ENCODE measurements at regions not wholly inside any gene's neighbourhood (a gene's known extent, or its start where the extent isn't known, plus 50 kb on each side); places are given as distances from the start of the nearest gene placed in this dataset.

DNA sequence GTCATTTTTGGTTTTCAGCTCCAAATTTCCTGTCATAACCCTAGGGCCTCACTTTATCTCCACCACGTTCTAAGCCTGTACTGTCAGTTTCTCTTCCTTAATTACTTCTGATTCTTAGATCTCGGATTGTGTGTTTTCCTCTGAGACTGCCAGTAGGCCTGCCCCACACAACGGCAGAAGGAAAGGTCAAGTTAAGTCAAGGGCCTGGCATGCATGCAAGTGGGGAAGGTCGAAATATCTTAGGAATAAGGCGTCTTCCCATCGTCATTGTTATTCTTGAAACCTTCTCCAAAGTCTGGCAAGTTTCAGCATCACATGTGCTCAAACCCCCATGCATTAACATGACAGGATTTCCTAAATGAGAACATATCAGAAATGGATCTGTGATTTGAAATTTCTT lies 203.5 kb upstream of the TSHZ2 start:
- Histone ChIP-seq H3K9me3 (no peaks in the 10 kb centered on the region), H3K4me1 (no peaks in the 10 kb centered on the region), H3K36me3 (no peaks in the 10 kb centered on the region), H3K27me3 (replicated peaks in 1 of 7) (no peaks in the 10 kb centered on the region), H3K27ac (no peak overlapping the region), H3K4me3 (no peak overlapping the region)
- intact Hi-C loops (cut with DNase I; ENCODE audit: low total_unique reads), result no loop called here
- WGBS, 5 donors, result 26 to 58% (median 52%) methylated on average over 6 of the region's 6 CpGs
- TF ChIP-seq POLR2AphosphoS5 (IDR thresholded peaks at IDR 0.05) (no peak), POLR2A (IDR thresholded peaks at IDR 0.05) (no peak)
- TF ChIP-seq, protein P1, sequence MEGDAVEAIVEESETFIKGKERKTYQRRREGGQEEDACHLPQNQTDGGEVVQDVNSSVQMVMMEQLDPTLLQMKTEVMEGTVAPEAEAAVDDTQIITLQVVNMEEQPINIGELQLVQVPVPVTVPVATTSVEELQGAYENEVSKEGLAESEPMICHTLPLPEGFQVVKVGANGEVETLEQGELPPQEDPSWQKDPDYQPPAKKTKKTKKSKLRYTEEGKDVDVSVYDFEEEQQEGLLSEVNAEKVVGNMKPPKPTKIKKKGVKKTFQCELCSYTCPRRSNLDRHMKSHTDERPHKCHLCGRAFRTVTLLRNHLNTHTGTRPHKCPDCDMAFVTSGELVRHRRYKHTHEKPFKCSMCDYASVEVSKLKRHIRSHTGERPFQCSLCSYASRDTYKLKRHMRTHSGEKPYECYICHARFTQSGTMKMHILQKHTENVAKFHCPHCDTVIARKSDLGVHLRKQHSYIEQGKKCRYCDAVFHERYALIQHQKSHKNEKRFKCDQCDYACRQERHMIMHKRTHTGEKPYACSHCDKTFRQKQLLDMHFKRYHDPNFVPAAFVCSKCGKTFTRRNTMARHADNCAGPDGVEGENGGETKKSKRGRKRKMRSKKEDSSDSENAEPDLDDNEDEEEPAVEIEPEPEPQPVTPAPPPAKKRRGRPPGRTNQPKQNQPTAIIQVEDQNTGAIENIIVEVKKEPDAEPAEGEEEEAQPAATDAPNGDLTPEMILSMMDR (IDR thresholded peaks at IDR 0.05 in 8 of 11, conservative IDR thresholded peaks at IDR 0.05 in 3 of 11), result no peak
- DNase-seq, result no peak

DNA sequence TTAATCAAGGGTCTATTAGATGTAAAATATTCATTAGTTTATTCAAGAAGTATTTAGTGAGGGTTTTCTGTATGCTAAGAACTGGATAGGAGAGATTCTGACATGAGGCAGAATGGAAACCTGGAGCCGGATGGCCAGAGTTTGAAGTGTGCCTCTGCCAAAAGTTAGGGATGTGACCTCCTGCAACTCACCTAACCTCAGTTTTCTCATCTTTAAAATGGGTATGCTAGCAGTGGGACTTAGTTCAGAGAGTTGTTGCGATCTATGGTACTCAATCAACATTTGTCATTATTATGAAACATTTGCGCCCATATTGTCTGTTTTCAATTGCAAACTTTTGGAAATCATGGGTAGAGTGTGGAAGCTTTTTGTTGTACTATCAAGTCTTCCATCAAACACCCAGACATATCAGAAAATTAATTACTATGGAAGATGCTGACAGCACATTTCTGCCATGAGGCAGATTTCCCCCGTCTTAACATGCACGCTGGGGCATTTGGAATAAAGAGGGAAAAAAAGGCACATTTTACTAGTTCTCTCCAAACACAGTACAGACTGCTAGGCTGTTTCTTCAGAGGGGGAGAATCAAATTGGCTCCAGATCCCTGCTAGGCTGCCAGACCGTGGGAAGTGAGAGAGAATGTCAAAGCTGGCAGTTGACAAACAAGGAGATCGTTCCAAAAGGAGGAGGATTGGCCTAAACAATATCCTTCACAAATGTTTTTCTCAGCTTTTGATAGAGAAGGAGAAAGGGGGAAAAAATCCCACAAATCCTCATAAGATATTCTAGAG lies 205.3 kb upstream of the TSHZ2 start:
- Histone ChIP-seq H3K4me3 (no peak overlapping the region), H3K4me1 (no peaks in the 10 kb centered on the region), H3K9me3 (no peaks in the 10 kb centered on the region), H3K36me3 (no peaks in the 10 kb centered on the region), H3K27ac (no peak overlapping the region), H3K27me3 (replicated peaks in 1 of 7) (no peaks in the 10 kb centered on the region)
- DNase-seq, result no peak
- WGBS, 5 donors, result 75 to 79% (median 77%) methylated on average over 7 of the region's 7 CpGs
- TF ChIP-seq, protein P1 (IDR thresholded peaks at IDR 0.05 in 8 of 11, conservative IDR thresholded peaks at IDR 0.05 in 3 of 11), result no peak
- no peak for TF ChIP-seq POLR2AphosphoS5 (IDR thresholded peaks at IDR 0.05)
- TF ChIP-seq POLR2A (IDR thresholded peaks at IDR 0.05), result no peak
- intact Hi-C loops (cut with DNase I; ENCODE audit: low total_unique reads), result no loop called here

DNA sequence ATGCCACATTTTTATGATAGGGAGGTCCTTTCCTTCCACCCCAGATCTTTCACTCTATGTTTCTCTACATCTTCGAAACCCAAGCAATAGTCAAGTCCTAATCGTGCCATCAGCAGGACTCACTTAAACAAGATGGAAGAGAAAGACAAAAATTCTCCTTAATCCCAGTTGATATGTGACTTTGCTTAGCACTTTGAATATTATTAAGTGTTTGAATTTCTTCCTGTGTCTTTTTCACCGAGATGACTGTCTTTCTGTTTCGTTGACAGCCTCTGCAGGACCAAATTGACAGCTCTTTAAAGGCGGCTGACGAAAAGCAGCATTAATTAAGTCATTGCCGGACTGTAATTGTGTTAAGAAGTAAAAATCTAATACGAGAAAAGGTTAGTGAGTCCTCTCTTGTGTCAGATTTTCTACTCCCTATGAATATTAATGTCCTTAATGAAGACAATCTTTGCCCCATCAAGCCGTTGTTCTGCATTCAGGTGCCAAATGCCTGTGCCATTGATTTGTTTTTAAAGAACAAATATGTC lies 208.8 kb upstream of the TSHZ2 start:
- Histone ChIP-seq H3K27ac (no peak overlapping the region), H3K4me3 (no peak overlapping the region), H3K4me1 (no peaks in the 10 kb centered on the region), H3K9me3 (peaks cover 0 to 5% (median 0%) of the 10 kb centered on the region in 8 donors), H3K27me3 (replicated peaks in 1 of 7) (no peaks in the 10 kb centered on the region), H3K36me3 (no peaks in the 10 kb centered on the region)
- intact Hi-C loops (cut with DNase I; ENCODE audit: low total_unique reads), result no loop called here
- no peak for DNase-seq
- 84 to 89% (median 86%) methylated on average over 9 of the region's 9 CpGs for WGBS, 5 donors
- TF ChIP-seq POLR2AphosphoS5 (IDR thresholded peaks at IDR 0.05) (no peak), POLR2A (IDR thresholded peaks at IDR 0.05) (no peak)
- TF ChIP-seq, protein P1 (IDR thresholded peaks at IDR 0.05 in 8 of 11, conservative IDR thresholded peaks at IDR 0.05 in 3 of 11), result no peak

DNA sequence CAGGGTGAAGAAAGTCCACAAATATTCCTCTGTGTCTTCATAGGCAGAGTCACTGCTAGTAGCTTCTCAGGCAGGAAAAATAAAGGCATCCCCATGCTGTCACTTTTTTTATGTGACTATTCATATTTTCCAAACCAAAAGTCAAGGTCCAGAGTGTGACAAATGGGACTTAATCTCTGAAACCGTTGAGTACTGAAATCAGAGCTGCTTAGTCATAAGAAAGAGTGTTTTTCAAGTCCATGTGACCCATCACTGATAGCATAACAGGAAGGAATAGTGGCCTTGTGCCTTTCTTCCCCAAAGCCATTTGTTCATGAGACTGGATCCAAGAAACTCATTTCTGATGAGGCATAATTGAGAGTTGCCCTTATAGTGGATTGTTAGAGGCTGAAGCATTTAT lies 210.3 kb upstream of the TSHZ2 start:
- DNase-seq, result no peak
- Histone ChIP-seq H3K36me3 (no peaks in the 10 kb centered on the region), H3K4me1 (no peaks in the 10 kb centered on the region), H3K4me3 (no peak overlapping the region), H3K27ac (no peak overlapping the region), H3K27me3 (replicated peaks in 1 of 7) (no peaks in the 10 kb centered on the region), H3K9me3 (peaks cover 0 to 5% (median 0%) of the 10 kb centered on the region in 8 donors)
- TF ChIP-seq POLR2AphosphoS5 (IDR thresholded peaks at IDR 0.05) (no peak), POLR2A (IDR thresholded peaks at IDR 0.05) (no peak)
- TF ChIP-seq, protein P1 (IDR thresholded peaks at IDR 0.05 in 8 of 11, conservative IDR thresholded peaks at IDR 0.05 in 3 of 11), result no peak
- intact Hi-C loops (cut with DNase I; ENCODE audit: low total_unique reads), result no loop called here
- WGBS, 5 donors, result 26 to 56% (median 39%) methylated on average over 1 of the region's 1 CpG

Data from spleen (tissue), 11 donors.